ENCODE measurements at regions not wholly inside any gene's neighbourhood (a gene's known extent, or its start where the extent isn't known, plus 50 kb on each side); places are given as distances from the start of the nearest gene placed in this dataset.

GRCh38 chr5:18276939-18277338, 642.7 kb downstream of the TAF11L14 start:
- no peaks in the 10 kb centered on the region for H3K27me3 ChIP-seq (ENCODE audit: insufficient read depth, poor library complexity, severe bottlenecking)
- H3K4me3 ChIP-seq (replicated peaks; ENCODE audit: insufficient read depth, low read length), result no peak overlapping the region
- no peak for DNase-seq (ENCODE audit: low read depth in 1 of 2, low spot score in 1 of 2)
- TF ChIP-seq, protein P1, sequence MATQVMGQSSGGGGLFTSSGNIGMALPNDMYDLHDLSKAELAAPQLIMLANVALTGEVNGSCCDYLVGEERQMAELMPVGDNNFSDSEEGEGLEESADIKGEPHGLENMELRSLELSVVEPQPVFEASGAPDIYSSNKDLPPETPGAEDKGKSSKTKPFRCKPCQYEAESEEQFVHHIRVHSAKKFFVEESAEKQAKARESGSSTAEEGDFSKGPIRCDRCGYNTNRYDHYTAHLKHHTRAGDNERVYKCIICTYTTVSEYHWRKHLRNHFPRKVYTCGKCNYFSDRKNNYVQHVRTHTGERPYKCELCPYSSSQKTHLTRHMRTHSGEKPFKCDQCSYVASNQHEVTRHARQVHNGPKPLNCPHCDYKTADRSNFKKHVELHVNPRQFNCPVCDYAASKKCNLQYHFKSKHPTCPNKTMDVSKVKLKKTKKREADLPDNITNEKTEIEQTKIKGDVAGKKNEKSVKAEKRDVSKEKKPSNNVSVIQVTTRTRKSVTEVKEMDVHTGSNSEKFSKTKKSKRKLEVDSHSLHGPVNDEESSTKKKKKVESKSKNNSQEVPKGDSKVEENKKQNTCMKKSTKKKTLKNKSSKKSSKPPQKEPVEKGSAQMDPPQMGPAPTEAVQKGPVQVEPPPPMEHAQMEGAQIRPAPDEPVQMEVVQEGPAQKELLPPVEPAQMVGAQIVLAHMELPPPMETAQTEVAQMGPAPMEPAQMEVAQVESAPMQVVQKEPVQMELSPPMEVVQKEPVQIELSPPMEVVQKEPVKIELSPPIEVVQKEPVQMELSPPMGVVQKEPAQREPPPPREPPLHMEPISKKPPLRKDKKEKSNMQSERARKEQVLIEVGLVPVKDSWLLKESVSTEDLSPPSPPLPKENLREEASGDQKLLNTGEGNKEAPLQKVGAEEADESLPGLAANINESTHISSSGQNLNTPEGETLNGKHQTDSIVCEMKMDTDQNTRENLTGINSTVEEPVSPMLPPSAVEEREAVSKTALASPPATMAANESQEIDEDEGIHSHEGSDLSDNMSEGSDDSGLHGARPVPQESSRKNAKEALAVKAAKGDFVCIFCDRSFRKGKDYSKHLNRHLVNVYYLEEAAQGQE (IDR thresholded peaks at IDR 0.05; ENCODE audit: insufficient replicate concordance, low read depth), result no peak
- TF ChIP-seq POLR2AphosphoS5 (IDR thresholded peaks at IDR 0.05; ENCODE audit: low read depth), result no peak
- TF ChIP-seq GABPA (IDR thresholded peaks at IDR 0.05; ENCODE audit: low read depth), result no peak
- TF ChIP-seq SPI1 (IDR thresholded peaks at IDR 0.05; ENCODE audit: borderline replicate concordance, low read depth), result no peak
- TF ChIP-seq, protein P2, sequence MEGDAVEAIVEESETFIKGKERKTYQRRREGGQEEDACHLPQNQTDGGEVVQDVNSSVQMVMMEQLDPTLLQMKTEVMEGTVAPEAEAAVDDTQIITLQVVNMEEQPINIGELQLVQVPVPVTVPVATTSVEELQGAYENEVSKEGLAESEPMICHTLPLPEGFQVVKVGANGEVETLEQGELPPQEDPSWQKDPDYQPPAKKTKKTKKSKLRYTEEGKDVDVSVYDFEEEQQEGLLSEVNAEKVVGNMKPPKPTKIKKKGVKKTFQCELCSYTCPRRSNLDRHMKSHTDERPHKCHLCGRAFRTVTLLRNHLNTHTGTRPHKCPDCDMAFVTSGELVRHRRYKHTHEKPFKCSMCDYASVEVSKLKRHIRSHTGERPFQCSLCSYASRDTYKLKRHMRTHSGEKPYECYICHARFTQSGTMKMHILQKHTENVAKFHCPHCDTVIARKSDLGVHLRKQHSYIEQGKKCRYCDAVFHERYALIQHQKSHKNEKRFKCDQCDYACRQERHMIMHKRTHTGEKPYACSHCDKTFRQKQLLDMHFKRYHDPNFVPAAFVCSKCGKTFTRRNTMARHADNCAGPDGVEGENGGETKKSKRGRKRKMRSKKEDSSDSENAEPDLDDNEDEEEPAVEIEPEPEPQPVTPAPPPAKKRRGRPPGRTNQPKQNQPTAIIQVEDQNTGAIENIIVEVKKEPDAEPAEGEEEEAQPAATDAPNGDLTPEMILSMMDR (IDR thresholded peaks at IDR 0.05; ENCODE audit: insufficient read depth, low read length), result no peak
- no peak overlapping the region for H3K27ac ChIP-seq (replicated peaks)

- Histone ChIP-seq H3K27me3 (ENCODE audit: insufficient read depth, poor library complexity, severe bottlenecking) (no peaks in the 10 kb centered on the region), H3K4me3 (replicated peaks; ENCODE audit: insufficient read depth, low read length) (no peak overlapping the region), H3K27ac (replicated peaks) (no peak overlapping the region)
- peak; percentile 6 to 20 for DNase-seq (ENCODE audit: low read depth in 1 of 2, low spot score in 1 of 2)
- no peak for TF ChIP-seq SPI1 (IDR thresholded peaks at IDR 0.05; ENCODE audit: borderline replicate concordance, low read depth)
- TF ChIP-seq, protein P2 (IDR thresholded peaks at IDR 0.05; ENCODE audit: insufficient read depth, low read length), result peak; percentile 44
Observed at GRCh38 chr5:18281947-18282581, 647.8 kb downstream of the TAF11L14 start.

DNA sequence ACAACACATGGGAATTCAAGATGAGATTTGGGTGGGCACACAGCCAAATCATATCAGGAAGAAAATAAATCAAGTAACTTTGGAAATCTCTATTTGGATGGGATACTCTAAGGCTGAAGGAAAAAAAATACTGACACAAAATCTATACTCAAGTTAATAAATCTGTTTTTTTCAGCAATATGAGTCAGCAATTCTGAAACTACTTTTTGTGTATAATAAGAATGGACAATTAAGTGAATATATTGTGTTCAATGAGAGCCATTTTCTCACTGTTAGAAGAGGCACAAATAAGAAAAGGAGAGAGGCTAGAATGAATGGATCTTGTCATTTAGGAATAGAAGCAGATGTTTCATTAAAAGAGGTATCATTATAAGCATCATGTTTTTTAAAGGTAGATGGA, 651.0 kb downstream of the TAF11L14 start:
- H3K27me3 ChIP-seq (ENCODE audit: insufficient read depth, poor library complexity, severe bottlenecking), result no peaks in the 10 kb centered on the region
- no peak overlapping the region for H3K4me3 ChIP-seq (replicated peaks; ENCODE audit: insufficient read depth, low read length)
- no peak overlapping the region for H3K27ac ChIP-seq (replicated peaks)
- TF ChIP-seq GABPA (IDR thresholded peaks at IDR 0.05; ENCODE audit: low read depth) (no peak), SPI1 (IDR thresholded peaks at IDR 0.05; ENCODE audit: borderline replicate concordance, low read depth) (no peak), POLR2AphosphoS5 (IDR thresholded peaks at IDR 0.05; ENCODE audit: low read depth) (no peak)
- TF ChIP-seq, protein P1 (IDR thresholded peaks at IDR 0.05; ENCODE audit: insufficient replicate concordance, low read depth), result no peak
- TF ChIP-seq, protein P2 (IDR thresholded peaks at IDR 0.05; ENCODE audit: insufficient read depth, low read length), result no peak
- no peak for DNase-seq (ENCODE audit: low read depth in 1 of 2, low spot score in 1 of 2)

- TF ChIP-seq POLR2AphosphoS5 (IDR thresholded peaks at IDR 0.05; ENCODE audit: low read depth) (no peak), SPI1 (IDR thresholded peaks at IDR 0.05; ENCODE audit: borderline replicate concordance, low read depth) (no peak), GABPA (IDR thresholded peaks at IDR 0.05; ENCODE audit: low read depth) (no peak)
- TF ChIP-seq, protein P2 (IDR thresholded peaks at IDR 0.05; ENCODE audit: insufficient read depth, low read length), result no peak
- TF ChIP-seq, protein P1 (IDR thresholded peaks at IDR 0.05; ENCODE audit: insufficient replicate concordance, low read depth), result no peak
- H3K27me3 ChIP-seq (ENCODE audit: insufficient read depth, poor library complexity, severe bottlenecking), result no peaks in the 10 kb centered on the region
- no peak overlapping the region for H3K4me3 ChIP-seq (replicated peaks; ENCODE audit: insufficient read depth, low read length)
- DNase-seq (ENCODE audit: low read depth in 1 of 2, low spot score in 1 of 2), result no peak
- no peak overlapping the region for H3K27ac ChIP-seq (replicated peaks)
Observed at GRCh38 chr5:18292146-18292545, 657.9 kb downstream of the TAF11L14 start.

All from HL-60 (cell line).